Glutamatergic neuron (in vitro differentiated cells): ENCODE measurements at regions not wholly inside any gene's neighbourhood (a gene's known extent, or its start where the extent isn't known, plus 50 kb on each side); places are given as distances from the start of the nearest gene placed in this dataset.

Experiments
- DNase-seq: peaks from one replicate; pipeline ENCODE4 v3.0.0; 2022
- H3K27ac Mint-ChIP-seq: one replicate; pipeline ENCODE4 v1.8.0; 2020; ENCODE audit warnings: mild to moderate bottlenecking, mixed read lengths, inconsistent platforms; ENCODE audit not compliant: unreplicated experiment
- H3K27me3 Mint-ChIP-seq: one replicate; pipeline ENCODE4 v1.8.0; 2020; ENCODE audit warnings: mild to moderate bottlenecking, moderate library complexity, mixed read lengths, inconsistent platforms; ENCODE audit not compliant: unreplicated experiment
- H3K36me3 Mint-ChIP-seq: one replicate; pipeline ENCODE4 v1.8.0; 2020; ENCODE audit warnings: mild to moderate bottlenecking, mixed read lengths, inconsistent platforms; ENCODE audit not compliant: unreplicated experiment
- H3K4me1 Mint-ChIP-seq: one replicate; pipeline ENCODE4 v1.8.0; 2020; ENCODE audit warnings: mild to moderate bottlenecking, low read depth, mixed read lengths, inconsistent platforms; ENCODE audit not compliant: unreplicated experiment
- H3K4me3 Mint-ChIP-seq: one replicate; pipeline ENCODE4 v1.8.0; 2020; ENCODE audit warnings: mild to moderate bottlenecking, mixed read lengths, inconsistent platforms; ENCODE audit not compliant: unreplicated experiment
- H3K9me3 Mint-ChIP-seq: one replicate; pipeline ENCODE4 v1.8.0; 2020; ENCODE audit warnings: mild to moderate bottlenecking, moderate library complexity, mixed read lengths, inconsistent platforms; ENCODE audit not compliant: unreplicated experiment
- CTCF ChIP-seq: fragments of 200-600 bp; sonication (generic); IDR thresholded peaks from one replicate; pipeline ENCODE4 v1.5.0; 2021; ENCODE audit not compliant: partially characterized antibody, unreplicated experiment

- DNase-seq: no peak
- no peak overlapping the region for H3K27ac Mint-ChIP-seq
- H3K27me3 Mint-ChIP-seq: no peaks in the 10 kb centered on the region
- H3K4me1 Mint-ChIP-seq: no peaks in the 10 kb centered on the region
- H3K4me3 Mint-ChIP-seq: no peak overlapping the region
- no peaks in the 10 kb centered on the region for H3K9me3 Mint-ChIP-seq
- TF ChIP-seq CTCF: no peak
- no peaks in the 10 kb centered on the region for H3K36me3 Mint-ChIP-seq
Measured at GRCh38 chr17:53090770-53091169, 732.0 kb upstream of the KIF2B start.

GRCh38 chr17:53088481-53088880 lies 734.2 kb upstream of the KIF2B start:
- H3K36me3 Mint-ChIP-seq: no peaks in the 10 kb centered on the region
- H3K4me1 Mint-ChIP-seq: no peaks in the 10 kb centered on the region
- no peaks in the 10 kb centered on the region for H3K9me3 Mint-ChIP-seq
- H3K27ac Mint-ChIP-seq: no peak overlapping the region
- DNase-seq: no peak
- no peak for TF ChIP-seq CTCF
- no peak overlapping the region for H3K4me3 Mint-ChIP-seq
- no peaks in the 10 kb centered on the region for H3K27me3 Mint-ChIP-seq

GRCh38 chr17:53061446-53061845 lies 761.3 kb upstream of the KIF2B start:
- Mint-ChIP-seq H3K27me3 (no peaks in the 10 kb centered on the region), H3K27ac (no peak overlapping the region), H3K9me3 (no peaks in the 10 kb centered on the region), H3K36me3 (no peaks in the 10 kb centered on the region), H3K4me1 (no peaks in the 10 kb centered on the region), H3K4me3 (no peak overlapping the region)
- DNase-seq: no peak
- TF ChIP-seq CTCF: no peak

GRCh38 chr17:53058031-53058430 lies 764.7 kb upstream of the KIF2B start:
- DNase-seq: no peak
- no peak overlapping the region for H3K4me3 Mint-ChIP-seq
- no peaks in the 10 kb centered on the region for H3K27me3 Mint-ChIP-seq
- no peak for TF ChIP-seq CTCF
- no peaks in the 10 kb centered on the region for H3K9me3 Mint-ChIP-seq
- H3K27ac Mint-ChIP-seq: no peak overlapping the region
- H3K4me1 Mint-ChIP-seq: no peaks in the 10 kb centered on the region
- H3K36me3 Mint-ChIP-seq: no peaks in the 10 kb centered on the region

GRCh38 chr17:53046781-53047180 lies 775.9 kb upstream of the KIF2B start:
- no peak overlapping the region for H3K4me3 Mint-ChIP-seq
- no peak for DNase-seq
- no peaks in the 10 kb centered on the region for H3K36me3 Mint-ChIP-seq
- no peak for TF ChIP-seq CTCF
- H3K9me3 Mint-ChIP-seq: no peaks in the 10 kb centered on the region
- peaks cover 3% of the 10 kb centered on the region for H3K27me3 Mint-ChIP-seq
- no peak overlapping the region for H3K27ac Mint-ChIP-seq
- no peaks in the 10 kb centered on the region for H3K4me1 Mint-ChIP-seq
